Ishikawa (cell line): ENCODE measurements at regions not wholly inside any gene's neighbourhood (a gene's known extent, or its start where the extent isn't known, plus 50 kb on each side); places are given as distances from the start of the nearest gene placed in this dataset.

Experiments
- CEBPB ChIP-seq: IDR thresholded peaks from 2 replicates; pipeline ENCODE4 v1.6.1; 2012
- CREB1 ChIP-seq: IDR thresholded peaks from 2 replicates; pipeline ENCODE4 v1.6.1; 2012; ENCODE audit warnings: low read depth
- EGR1 ChIP-seq: IDR thresholded peaks from 2 replicates; pipeline ENCODE4 v1.6.1; 2012
- EP300 ChIP-seq: IDR thresholded peaks from 2 replicates; pipeline ENCODE4 v1.6.1; 2012; ENCODE audit warnings: borderline replicate concordance
- FOXM1 ChIP-seq: IDR thresholded peaks from 2 replicates; pipeline ENCODE4 v1.6.1; 2012; ENCODE audit warnings: low read depth, borderline replicate concordance
- MAX ChIP-seq: IDR thresholded peaks from 2 replicates; pipeline ENCODE4 v1.6.1; 2012
- NFIC ChIP-seq: IDR thresholded peaks from 2 replicates; pipeline ENCODE4 v1.6.1; 2012
- RAD21 ChIP-seq: IDR thresholded peaks from 2 replicates; pipeline ENCODE4 v1.6.1; 2012; ENCODE audit warnings: low read depth
- REST ChIP-seq: IDR thresholded peaks from 2 replicates; pipeline ENCODE4 v1.6.1; 2012; ENCODE audit warnings: low read depth, mild to moderate bottlenecking
- TAF1 ChIP-seq: IDR thresholded peaks from 2 replicates; pipeline ENCODE4 v1.6.1; 2012; ENCODE audit warnings: low read depth, mild to moderate bottlenecking
- TCF12 ChIP-seq: IDR thresholded peaks from 2 replicates; pipeline ENCODE4 v1.6.1; 2012; ENCODE audit warnings: low read depth
- TEAD4 ChIP-seq: IDR thresholded peaks from 2 replicates; pipeline ENCODE4 v1.6.1; 2012
- USF1 ChIP-seq: IDR thresholded peaks from 2 replicates; pipeline ENCODE4 v1.6.1; 2012
- YY1 ChIP-seq: IDR thresholded peaks from 2 replicates; pipeline ENCODE4 v1.6.1; 2012; ENCODE audit warnings: low read depth
- ZBTB7A ChIP-seq: IDR thresholded peaks from 2 replicates; pipeline ENCODE4 v1.6.1; 2012; ENCODE audit warnings: low read depth

- TF ChIP-seq FOXM1: no peak
Observed at GRCh38 chr5:162837155-162837554, 600.2 kb upstream of the CCNG1 start.

GRCh38 chr5:162842727-162843126 is 594.7 kb upstream of the CCNG1 start:
- TF ChIP-seq REST: peak; percentile 74
- TF ChIP-seq TCF12: no peak

- no peak for TF ChIP-seq FOXM1
- TF ChIP-seq RAD21: no peak
Observed at GRCh38 chr5:162852134-162852533, 585.3 kb upstream of the CCNG1 start.

GRCh38 chr5:162858770-162859169 is 578.6 kb upstream of the CCNG1 start:
- no peak for TF ChIP-seq CREB1
- no peak for TF ChIP-seq ZBTB7A
- TF ChIP-seq REST: no peak
- TF ChIP-seq RAD21: no peak
- no peak for TF ChIP-seq MAX
- no peak for TF ChIP-seq TAF1
- no peak for TF ChIP-seq YY1
- TF ChIP-seq TEAD4: no peak
- no peak for TF ChIP-seq EP300
- no peak for TF ChIP-seq TCF12
- no peak for TF ChIP-seq FOXM1
- TF ChIP-seq CEBPB: no peak

GRCh38 chr5:162870966-162871365 is 566.4 kb upstream of the CCNG1 start:
- TF ChIP-seq TEAD4 (no peak), YY1 (no peak), CEBPB (no peak), EP300 (no peak), ZBTB7A (no peak), FOXM1 (no peak), MAX (no peak), EGR1 (no peak), RAD21 (no peak)

GRCh38 chr5:162882629-162883028 is 554.8 kb upstream of the CCNG1 start:
- TF ChIP-seq NFIC (no peak), USF1 (no peak), CEBPB (no peak), TCF12 (no peak), FOXM1 (no peak), TEAD4 (no peak), EP300 (no peak)

- TF ChIP-seq CREB1 (no peak), ZBTB7A (no peak)
Observed at GRCh38 chr5:162886717-162887116, 550.7 kb upstream of the CCNG1 start.

GRCh38 chr5:162888268-162888667 is 549.1 kb upstream of the CCNG1 start:
- TF ChIP-seq RAD21: no peak
- TF ChIP-seq TCF12: no peak
- TF ChIP-seq YY1: no peak
- TF ChIP-seq ZBTB7A: no peak
- TF ChIP-seq FOXM1: no peak
- no peak for TF ChIP-seq MAX
- TF ChIP-seq EGR1: no peak
- no peak for TF ChIP-seq REST
- TF ChIP-seq TAF1: no peak
- no peak for TF ChIP-seq CREB1
- TF ChIP-seq NFIC: no peak
- no peak for TF ChIP-seq EP300
- no peak for TF ChIP-seq TEAD4
- no peak for TF ChIP-seq CEBPB
- no peak for TF ChIP-seq USF1
